ENCODE measurements at regions not wholly inside any gene's neighbourhood (a gene's known extent, or its start where the extent isn't known, plus 50 kb on each side); places are given as distances from the start of the nearest gene placed in this dataset.

DNA sequence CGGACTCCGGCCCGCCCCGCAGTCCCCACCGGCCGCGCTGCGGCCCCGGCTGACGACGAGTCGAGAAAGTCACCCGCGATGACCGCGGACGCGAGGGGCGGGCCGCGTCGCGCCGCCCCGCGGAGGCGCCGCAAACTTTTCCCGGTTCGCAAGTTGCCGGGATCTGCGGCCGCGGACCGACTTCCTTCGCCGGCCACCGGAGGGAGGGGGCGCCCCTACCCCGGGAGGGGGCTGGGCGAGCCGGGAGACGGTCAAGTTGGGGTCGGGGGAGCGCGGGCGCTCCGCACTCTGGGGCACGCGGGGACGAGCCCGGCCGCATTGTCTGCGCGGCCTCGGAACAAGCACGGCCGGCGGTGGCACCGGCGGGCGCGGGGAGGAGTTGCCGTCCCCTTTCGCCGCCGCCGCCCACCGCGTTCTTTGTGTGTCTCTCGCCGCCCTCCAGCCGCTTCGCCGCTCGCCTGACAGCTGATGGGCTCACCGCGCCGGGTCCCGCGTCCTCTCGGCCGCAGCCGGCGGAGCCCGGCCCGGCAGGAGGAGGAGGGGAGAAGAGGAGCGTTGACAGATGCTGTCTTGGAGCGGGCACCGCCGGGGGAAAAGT, 131.6 kb downstream of the OGFRL1 start (continued):
- TF ChIP-seq, protein P1, sequence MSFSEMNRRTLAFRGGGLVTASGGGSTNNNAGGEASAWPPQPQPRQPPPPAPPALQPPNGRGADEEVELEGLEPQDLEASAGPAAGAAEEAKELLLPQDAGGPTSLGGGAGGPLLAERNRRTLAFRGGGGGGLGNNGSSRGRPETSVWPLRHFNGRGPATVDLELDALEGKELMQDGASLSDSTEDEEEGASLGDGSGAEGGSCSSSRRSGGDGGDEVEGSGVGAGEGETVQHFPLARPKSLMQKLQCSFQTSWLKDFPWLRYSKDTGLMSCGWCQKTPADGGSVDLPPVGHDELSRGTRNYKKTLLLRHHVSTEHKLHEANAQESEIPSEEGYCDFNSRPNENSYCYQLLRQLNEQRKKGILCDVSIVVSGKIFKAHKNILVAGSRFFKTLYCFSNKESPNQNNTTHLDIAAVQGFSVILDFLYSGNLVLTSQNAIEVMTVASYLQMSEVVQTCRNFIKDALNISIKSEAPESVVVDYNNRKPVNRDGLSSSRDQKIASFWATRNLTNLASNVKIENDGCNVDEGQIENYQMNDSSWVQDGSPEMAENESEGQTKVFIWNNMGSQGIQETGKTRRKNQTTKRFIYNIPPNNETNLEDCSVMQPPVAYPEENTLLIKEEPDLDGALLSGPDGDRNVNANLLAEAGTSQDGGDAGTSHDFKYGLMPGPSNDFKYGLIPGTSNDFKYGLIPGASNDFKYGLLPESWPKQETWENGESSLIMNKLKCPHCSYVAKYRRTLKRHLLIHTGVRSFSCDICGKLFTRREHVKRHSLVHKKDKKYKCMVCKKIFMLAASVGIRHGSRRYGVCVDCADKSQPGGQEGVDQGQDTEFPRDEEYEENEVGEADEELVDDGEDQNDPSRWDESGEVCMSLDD (tag by site-specific recombination; IDR thresholded peaks at IDR 0.05), result 0 out of 2 replicates have a peak, but pooled peaks have one; percentile 23
- 0 out of 2 replicates have a peak, but pooled peaks have one; percentile 7 for TF ChIP-seq ZNF660 (tag by site-specific recombination; IDR thresholded peaks at IDR 0.05)
- TF ChIP-seq, protein P2, sequence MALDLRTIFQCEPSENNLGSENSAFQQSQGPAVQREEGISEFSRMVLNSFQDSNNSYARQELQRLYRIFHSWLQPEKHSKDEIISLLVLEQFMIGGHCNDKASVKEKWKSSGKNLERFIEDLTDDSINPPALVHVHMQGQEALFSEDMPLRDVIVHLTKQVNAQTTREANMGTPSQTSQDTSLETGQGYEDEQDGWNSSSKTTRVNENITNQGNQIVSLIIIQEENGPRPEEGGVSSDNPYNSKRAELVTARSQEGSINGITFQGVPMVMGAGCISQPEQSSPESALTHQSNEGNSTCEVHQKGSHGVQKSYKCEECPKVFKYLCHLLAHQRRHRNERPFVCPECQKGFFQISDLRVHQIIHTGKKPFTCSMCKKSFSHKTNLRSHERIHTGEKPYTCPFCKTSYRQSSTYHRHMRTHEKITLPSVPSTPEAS (tag by site-specific recombination; IDR thresholded peaks at IDR 0.05), result no peak
- TF ChIP-seq ZNF37A (tag by site-specific recombination; IDR thresholded peaks at IDR 0.05), result no peak
- TF ChIP-seq BCL11A (tag by site-specific recombination; IDR thresholded peaks at IDR 0.05; ENCODE audit: low read depth), result no peak
- TF ChIP-seq ZFHX2 (tag by site-specific recombination; conservative IDR thresholded peaks at IDR 0.05), result peak; percentile 25; the same call in 1 of the 2 replicates
- TF ChIP-seq ZNF19 (tag by site-specific recombination; IDR thresholded peaks at IDR 0.05; ENCODE audit: low read depth), result no peak
- TF ChIP-seq, protein P3, sequence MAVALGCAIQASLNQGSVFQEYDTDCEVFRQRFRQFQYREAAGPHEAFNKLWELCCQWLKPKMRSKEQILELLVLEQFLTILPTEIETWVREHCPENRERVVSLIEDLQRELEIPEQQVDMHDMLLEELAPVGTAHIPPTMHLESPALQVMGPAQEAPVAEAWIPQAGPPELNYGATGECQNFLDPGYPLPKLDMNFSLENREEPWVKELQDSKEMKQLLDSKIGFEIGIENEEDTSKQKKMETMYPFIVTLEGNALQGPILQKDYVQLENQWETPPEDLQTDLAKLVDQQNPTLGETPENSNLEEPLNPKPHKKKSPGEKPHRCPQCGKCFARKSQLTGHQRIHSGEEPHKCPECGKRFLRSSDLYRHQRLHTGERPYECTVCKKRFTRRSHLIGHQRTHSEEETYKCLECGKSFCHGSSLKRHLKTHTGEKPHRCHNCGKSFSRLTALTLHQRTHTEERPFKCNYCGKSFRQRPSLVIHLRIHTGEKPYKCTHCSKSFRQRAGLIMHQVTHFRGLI (tag by site-specific recombination; IDR thresholded peaks at IDR 0.05), result no peak
- TF ChIP-seq ZNF302 (tag by site-specific recombination; IDR thresholded peaks at IDR 0.05; ENCODE audit: low read depth), result no peak
- peak; percentile 91; the same call in 1 of the 2 replicates for TF ChIP-seq ZNF335 (tag by site-specific recombination; conservative IDR thresholded peaks at IDR 0.05)
- no peak for TF ChIP-seq OSR2 (tag by site-specific recombination; IDR thresholded peaks at IDR 0.05)
- TF ChIP-seq YY1 (tag by site-specific recombination; IDR thresholded peaks at IDR 0.05), result no peak; the same call in 1 of the 2 replicates
- no peak for TF ChIP-seq GLIS2 (tag by site-specific recombination; IDR thresholded peaks at IDR 0.05)
- peak; percentile 40; the same call in 1 of the 2 replicates for TF ChIP-seq ZBTB20 (tag by site-specific recombination; IDR thresholded peaks at IDR 0.05)
- no peak for TF ChIP-seq ZNF785 (tag by site-specific recombination; IDR thresholded peaks at IDR 0.05)
- TF ChIP-seq, protein P4, sequence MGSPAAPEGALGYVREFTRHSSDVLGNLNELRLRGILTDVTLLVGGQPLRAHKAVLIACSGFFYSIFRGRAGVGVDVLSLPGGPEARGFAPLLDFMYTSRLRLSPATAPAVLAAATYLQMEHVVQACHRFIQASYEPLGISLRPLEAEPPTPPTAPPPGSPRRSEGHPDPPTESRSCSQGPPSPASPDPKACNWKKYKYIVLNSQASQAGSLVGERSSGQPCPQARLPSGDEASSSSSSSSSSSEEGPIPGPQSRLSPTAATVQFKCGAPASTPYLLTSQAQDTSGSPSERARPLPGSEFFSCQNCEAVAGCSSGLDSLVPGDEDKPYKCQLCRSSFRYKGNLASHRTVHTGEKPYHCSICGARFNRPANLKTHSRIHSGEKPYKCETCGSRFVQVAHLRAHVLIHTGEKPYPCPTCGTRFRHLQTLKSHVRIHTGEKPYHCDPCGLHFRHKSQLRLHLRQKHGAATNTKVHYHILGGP (tag by site-specific recombination; IDR thresholded peaks at IDR 0.05), result no peak
- TF ChIP-seq ZNF510 (tag by site-specific recombination; IDR thresholded peaks at IDR 0.05; ENCODE audit: insufficient replicate concordance), result no peak
- no peak for TF ChIP-seq ZNF558 (tag by site-specific recombination; IDR thresholded peaks at IDR 0.05)
- TF ChIP-seq, protein P5, sequence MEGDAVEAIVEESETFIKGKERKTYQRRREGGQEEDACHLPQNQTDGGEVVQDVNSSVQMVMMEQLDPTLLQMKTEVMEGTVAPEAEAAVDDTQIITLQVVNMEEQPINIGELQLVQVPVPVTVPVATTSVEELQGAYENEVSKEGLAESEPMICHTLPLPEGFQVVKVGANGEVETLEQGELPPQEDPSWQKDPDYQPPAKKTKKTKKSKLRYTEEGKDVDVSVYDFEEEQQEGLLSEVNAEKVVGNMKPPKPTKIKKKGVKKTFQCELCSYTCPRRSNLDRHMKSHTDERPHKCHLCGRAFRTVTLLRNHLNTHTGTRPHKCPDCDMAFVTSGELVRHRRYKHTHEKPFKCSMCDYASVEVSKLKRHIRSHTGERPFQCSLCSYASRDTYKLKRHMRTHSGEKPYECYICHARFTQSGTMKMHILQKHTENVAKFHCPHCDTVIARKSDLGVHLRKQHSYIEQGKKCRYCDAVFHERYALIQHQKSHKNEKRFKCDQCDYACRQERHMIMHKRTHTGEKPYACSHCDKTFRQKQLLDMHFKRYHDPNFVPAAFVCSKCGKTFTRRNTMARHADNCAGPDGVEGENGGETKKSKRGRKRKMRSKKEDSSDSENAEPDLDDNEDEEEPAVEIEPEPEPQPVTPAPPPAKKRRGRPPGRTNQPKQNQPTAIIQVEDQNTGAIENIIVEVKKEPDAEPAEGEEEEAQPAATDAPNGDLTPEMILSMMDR (tag by site-specific recombination; IDR thresholded peaks at IDR 0.05), result peak; percentile 78
- TF ChIP-seq ZNF623 (tag by site-specific recombination; IDR thresholded peaks at IDR 0.05), result no peak
- TF ChIP-seq MYNN (tag by site-specific recombination; IDR thresholded peaks at IDR 0.05; ENCODE audit: borderline replicate concordance), result no peak
- TF ChIP-seq, protein P6, sequence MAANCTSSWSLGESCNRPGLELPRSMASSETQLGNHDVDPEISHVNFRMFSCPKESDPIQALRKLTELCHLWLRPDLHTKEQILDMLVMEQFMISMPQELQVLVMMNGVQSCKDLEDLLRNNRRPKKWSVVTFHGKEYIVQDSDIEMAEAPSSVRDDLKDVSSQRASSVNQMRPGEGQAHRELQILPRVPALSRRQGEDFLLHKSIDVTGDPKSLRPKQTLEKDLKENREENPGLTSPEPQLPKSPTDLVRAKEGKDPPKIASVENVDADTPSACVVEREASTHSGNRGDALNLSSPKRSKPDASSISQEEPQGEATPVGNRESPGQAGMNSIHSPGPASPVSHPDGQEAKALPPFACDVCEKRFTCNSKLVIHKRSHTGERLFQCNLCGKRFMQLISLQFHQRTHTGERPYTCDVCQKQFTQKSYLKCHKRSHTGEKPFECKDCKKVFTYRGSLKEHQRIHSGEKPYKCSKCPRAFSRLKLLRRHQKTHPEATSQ (tag by site-specific recombination; IDR thresholded peaks at IDR 0.05), result peak; percentile 60; the same call in 1 of the 2 replicates
- TF ChIP-seq ZNF184 (tag by site-specific recombination; IDR thresholded peaks at IDR 0.05), result no peak
- no peak for TF ChIP-seq ZBTB17 (tag by site-specific recombination; IDR thresholded peaks at IDR 0.05)
- no peak for TF ChIP-seq KLF7 (tag by site-specific recombination; IDR thresholded peaks at IDR 0.05; ENCODE audit: borderline replicate concordance)
- TF ChIP-seq KLF9 (tag by site-specific recombination; IDR thresholded peaks at IDR 0.05; ENCODE audit: low read depth), result no peak
